CD4-positive, alpha-beta memory T cell (primary cell): ENCODE measurements at regions not wholly inside any gene's neighbourhood (a gene's known extent, or its start where the extent isn't known, plus 50 kb on each side); places are given as distances from the start of the nearest gene placed in this dataset.

ENCODE experiments used
- CTCF ChIA-PET: fragments of 350-600 bp; sonication (Branson Sonifier 250); formaldehyde crosslinking; loops from one replicate; lab custom pipeline; 2021; ENCODE audit warnings: inconsistent platforms; ENCODE audit not compliant: partially characterized antibody; lab: Charles Lee
- POLR2A ChIA-PET: fragments of 350-600 bp; sonication (Branson Sonifier 250); formaldehyde crosslinking; loops from one replicate; lab custom pipeline; 2021; ENCODE audit not compliant: partially characterized antibody; lab: Charles Lee
- DNase-seq, 5 donors: peaks; one replicate each; pipeline versions ENCODE4 v3.0.0 to v3.0.0-alpha.2; 2020 to 2022; ENCODE audit warnings: mixed read lengths in 1 of 5
- H3K27ac ChIP-seq: one replicate; pipeline ENCODE4 v1.7.0; 2013; ENCODE audit warnings: low read depth, low read length
- H3K27me3 ChIP-seq: 2 replicates; pipeline ENCODE4 v1.7.0; 2013; ENCODE audit warnings: mild to moderate bottlenecking, low read length, moderate library complexity; ENCODE audit not compliant: insufficient read depth
- H3K36me3 ChIP-seq: 2 replicates; pipeline ENCODE4 v1.7.0; 2013; ENCODE audit warnings: mild to moderate bottlenecking, low read length, moderate library complexity; ENCODE audit not compliant: insufficient read depth
- H3K4me1 ChIP-seq: 2 replicates; pipeline ENCODE4 v1.7.0; 2013; ENCODE audit warnings: mild to moderate bottlenecking, low read length, moderate library complexity; ENCODE audit not compliant: insufficient read depth
- H3K4me3 ChIP-seq, 2 donors: one replicate each; pipeline ENCODE4 v1.7.0; 2013; ENCODE audit warnings: low read length in 2 of 2, mild to moderate bottlenecking in 1 of 2
- H3K9me3 ChIP-seq, 2 donors: one replicate each; pipeline ENCODE4 v1.7.0; 2013; ENCODE audit warnings: low read length in 2 of 2, control low read depth in 1 of 2; ENCODE audit not compliant: control insufficient read depth in 1 of 2
- H3K27ac Mint-ChIP-seq, 7 donors: one replicate each; pipeline ENCODE4 v1.8.0; 2020 to 2021; ENCODE audit warnings: mixed read lengths in 7 of 7, mild to moderate bottlenecking in 6 of 7, inconsistent platforms in 3 of 7, moderate library complexity in 3 of 7
- H3K27me3 Mint-ChIP-seq, 2 donors: one replicate each; pipeline ENCODE4 v1.8.0; 2020 to 2021; ENCODE audit warnings: mixed read lengths in 2 of 2
- H3K36me3 Mint-ChIP-seq, 2 donors: one replicate each; pipeline ENCODE4 v1.8.0; 2020 to 2021; ENCODE audit warnings: mixed read lengths in 2 of 2, inconsistent platforms in 1 of 2, mild to moderate bottlenecking in 1 of 2
- H3K4me1 Mint-ChIP-seq, 4 donors: one replicate each; pipeline ENCODE4 v1.8.0; 2020 to 2021; ENCODE audit warnings: mixed read lengths in 4 of 4, mild to moderate bottlenecking in 1 of 4
- H3K4me3 Mint-ChIP-seq, 8 donors: one replicate each; pipeline ENCODE4 v1.8.0; 2020 to 2021; ENCODE audit warnings: mixed read lengths in 8 of 8, mild to moderate bottlenecking in 7 of 8, moderate library complexity in 6 of 8, inconsistent platforms in 3 of 8
- H3K9me3 Mint-ChIP-seq, 8 donors: one replicate each; pipeline ENCODE4 v1.8.0; 2020 to 2021; ENCODE audit warnings: mixed read lengths in 8 of 8, mild to moderate bottlenecking in 5 of 8, inconsistent platforms in 3 of 8, moderate library complexity in 1 of 8
- intact Hi-C: fragments of 100-400 bp; cut with micrococcal nuclease; formaldehyde crosslinking; loops from one replicate; pipeline ENCODE4 v1.15.1; 2023

DNA sequence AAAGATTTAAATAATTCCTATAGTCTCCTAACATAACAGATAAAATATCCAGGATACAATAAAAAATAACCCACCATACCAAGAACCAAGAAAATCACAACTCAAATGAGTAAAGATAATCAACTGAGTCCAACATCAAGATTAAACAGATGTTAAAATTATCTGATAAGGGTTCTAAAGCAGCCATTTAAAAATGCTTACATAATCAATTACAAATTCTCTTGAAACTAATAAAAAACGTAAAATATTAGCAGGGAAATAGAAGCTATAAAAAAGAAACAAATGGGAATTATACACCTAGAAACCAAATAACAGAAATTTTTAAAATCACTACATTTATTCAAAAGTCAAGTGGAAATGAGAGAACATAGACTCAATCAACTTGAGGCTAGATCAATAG is 297.7 kb upstream of the RAB6C start:
- H3K4me1 Mint-ChIP-seq, result no peaks in the 10 kb centered on the region
- intact Hi-C loops, result no loop called here
- CTCF ChIA-PET, result no interaction called here
- H3K36me3 ChIP-seq, result no peaks in the 10 kb centered on the region
- no peak overlapping the region for H3K4me3 Mint-ChIP-seq
- no peaks in the 10 kb centered on the region for H3K9me3 ChIP-seq
- POLR2A ChIA-PET, result no interaction called here
- no peak overlapping the region for H3K4me3 ChIP-seq
- no peaks in the 10 kb centered on the region for H3K27me3 ChIP-seq
- H3K36me3 Mint-ChIP-seq, result no peaks in the 10 kb centered on the region
- DNase-seq, result no peak
- H3K4me1 ChIP-seq, result no peaks in the 10 kb centered on the region
- peaks cover 0 to 10% (median 2%) of the 10 kb centered on the region in 8 donors for H3K9me3 Mint-ChIP-seq
- no peak overlapping the region for H3K27ac ChIP-seq
- no peak overlapping the region for H3K27ac Mint-ChIP-seq
- peaks cover 0 to 2% of the 10 kb centered on the region in 2 donors for H3K27me3 Mint-ChIP-seq

GRCh38 chr2:129689653-129690448 is 289.6 kb upstream of the RAB6C start:
- Histone ChIP-seq H3K27me3 (no peaks in the 10 kb centered on the region), H3K36me3 (no peaks in the 10 kb centered on the region), H3K9me3 (no peaks in the 10 kb centered on the region), H3K4me1 (no peaks in the 10 kb centered on the region), H3K27ac (no peak overlapping the region), H3K4me3 (no peak overlapping the region)
- CTCF ChIA-PET, result interaction anchor here (0.7 kb wide), 1 partner anchor 24 kb away, joined by 3 read pairs; no protein-coding TSS in a partner anchor
- intact Hi-C loops, result no loop called here
- no peaks in the 10 kb centered on the region for H3K4me1 Mint-ChIP-seq
- POLR2A ChIA-PET, result no interaction called here
- H3K4me3 Mint-ChIP-seq, result no peak overlapping the region
- H3K9me3 Mint-ChIP-seq, result peaks cover 0 to 23% (median 9%) of the 10 kb centered on the region in 8 donors
- peaks cover 0 to 10% of the 10 kb centered on the region in 2 donors for H3K27me3 Mint-ChIP-seq
- no peaks in the 10 kb centered on the region for H3K36me3 Mint-ChIP-seq
- H3K27ac Mint-ChIP-seq, result no peak overlapping the region
- DNase-seq, result no peak

DNA sequence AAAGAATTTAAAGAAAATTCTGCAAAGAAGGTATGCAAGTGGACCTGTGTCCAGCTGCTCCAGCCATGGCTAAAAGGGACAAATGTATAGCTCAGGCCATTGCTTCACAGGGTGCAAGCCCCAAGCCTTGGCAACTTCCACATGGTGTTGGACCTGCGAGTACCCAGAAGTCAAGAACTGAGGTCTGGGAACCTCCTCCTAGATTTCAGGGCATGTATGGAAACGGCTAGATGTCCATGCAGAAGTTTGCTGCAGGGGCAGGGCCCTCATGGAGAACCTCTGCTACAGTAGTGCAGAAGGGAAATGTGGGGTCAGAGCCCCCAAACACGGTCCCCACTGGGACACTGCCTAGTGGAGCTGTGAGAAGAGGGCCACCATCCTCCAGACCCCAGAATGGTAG is 284.0 kb upstream of the RAB6C start:
- H3K36me3 Mint-ChIP-seq, result no peaks in the 10 kb centered on the region
- intact Hi-C loops, result no loop called here
- H3K27ac Mint-ChIP-seq, result no peak overlapping the region
- Histone ChIP-seq H3K9me3 (no peaks in the 10 kb centered on the region), H3K4me3 (no peak overlapping the region), H3K27me3 (no peaks in the 10 kb centered on the region), H3K36me3 (no peaks in the 10 kb centered on the region), H3K4me1 (no peaks in the 10 kb centered on the region), H3K27ac (no peak overlapping the region)
- H3K9me3 Mint-ChIP-seq, result peaks cover 2 to 14% (median 6%) of the 10 kb centered on the region in 8 donors
- H3K27me3 Mint-ChIP-seq, result peaks cover 0 to 1% of the 10 kb centered on the region in 2 donors
- ChIA-PET POLR2A (no interaction called here), CTCF (no interaction called here)
- H3K4me3 Mint-ChIP-seq, result no peak overlapping the region
- no peaks in the 10 kb centered on the region for H3K4me1 Mint-ChIP-seq
- no peak for DNase-seq

DNA sequence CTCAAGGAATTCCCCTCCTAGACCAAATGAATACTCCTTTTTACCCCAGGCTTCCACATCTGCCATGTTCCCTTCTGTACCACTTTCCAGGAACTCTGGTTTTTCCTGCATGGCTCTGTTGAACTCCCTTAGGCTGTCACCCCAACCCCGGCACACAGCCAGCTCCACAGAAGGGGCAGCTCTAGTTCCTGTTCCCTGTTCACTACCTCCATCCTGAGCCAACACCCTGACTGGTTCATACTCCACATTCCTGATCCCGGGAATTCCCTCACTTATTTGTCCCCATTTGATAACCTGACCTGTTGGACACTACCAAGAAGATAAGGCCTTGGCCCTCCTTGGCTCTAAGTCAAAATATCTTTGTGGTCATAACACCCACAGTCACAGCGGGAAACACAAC is 280.9 kb upstream of the RAB6C start:
- POLR2A ChIA-PET, result no interaction called here
- Mint-ChIP-seq H3K4me3 (no peak overlapping the region), H3K27me3 (peaks cover 0 to 4% of the 10 kb centered on the region in 2 donors), H3K27ac (no peak overlapping the region), H3K9me3 (peaks cover 0 to 7% (median 0%) of the 10 kb centered on the region in 8 donors), H3K4me1 (no peaks in the 10 kb centered on the region), H3K36me3 (no peaks in the 10 kb centered on the region)
- DNase-seq, result no peak
- H3K4me1 ChIP-seq, result no peaks in the 10 kb centered on the region
- no peak overlapping the region for H3K4me3 ChIP-seq
- no peaks in the 10 kb centered on the region for H3K9me3 ChIP-seq
- H3K27me3 ChIP-seq, result no peaks in the 10 kb centered on the region
- intact Hi-C loops, result no loop called here
- CTCF ChIA-PET, result no interaction called here
- H3K36me3 ChIP-seq, result no peaks in the 10 kb centered on the region
- H3K27ac ChIP-seq, result no peak overlapping the region

DNA sequence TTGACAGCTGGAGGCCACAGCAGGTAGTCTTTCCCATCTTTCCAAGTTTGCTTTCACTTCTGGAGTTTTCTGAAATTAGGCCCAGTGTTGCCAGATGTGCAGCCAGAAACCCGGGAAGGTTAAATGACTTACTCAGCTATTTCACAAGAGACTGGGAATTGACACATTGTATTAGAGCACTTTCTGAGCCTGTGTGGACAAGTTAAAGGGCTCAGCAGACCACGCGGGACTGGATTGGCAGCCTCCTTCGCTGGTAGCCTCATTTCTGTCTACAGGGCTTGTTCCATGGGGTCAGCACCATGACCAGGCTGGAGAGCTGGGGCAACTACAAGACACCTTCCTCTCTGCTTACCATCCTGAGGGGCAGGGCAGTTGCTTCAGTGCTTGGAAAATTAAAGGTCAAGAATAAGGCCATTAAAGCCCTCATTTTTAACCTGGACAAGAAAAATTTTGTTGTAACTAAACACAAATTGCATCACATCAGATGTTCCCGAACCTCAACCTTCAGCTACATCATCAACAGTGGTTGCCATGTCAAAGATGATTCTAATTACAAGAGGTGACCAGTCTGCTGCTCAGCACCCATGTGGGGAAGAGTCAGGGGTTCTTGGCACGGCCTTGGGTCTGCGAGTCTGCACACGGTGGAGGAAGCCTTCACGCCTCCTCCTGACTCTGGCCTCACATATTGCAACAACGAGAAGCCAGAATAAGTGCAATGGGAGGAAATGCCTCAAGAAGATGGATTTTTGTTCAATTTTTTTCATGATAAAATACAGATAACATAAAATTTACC is 279.5 kb upstream of the RAB6C start:
- Histone ChIP-seq H3K36me3 (no peaks in the 10 kb centered on the region), H3K27me3 (no peaks in the 10 kb centered on the region), H3K27ac (no peak overlapping the region), H3K4me3 (no peak overlapping the region), H3K9me3 (no peaks in the 10 kb centered on the region), H3K4me1 (no peaks in the 10 kb centered on the region)
- Mint-ChIP-seq H3K27ac (no peak overlapping the region), H3K27me3 (peaks cover 0 to 3% of the 10 kb centered on the region in 2 donors), H3K9me3 (peaks cover 0 to 7% (median 0%) of the 10 kb centered on the region in 8 donors), H3K4me1 (no peaks in the 10 kb centered on the region), H3K36me3 (no peaks in the 10 kb centered on the region), H3K4me3 (no peak overlapping the region)
- no peak for DNase-seq
- CTCF ChIA-PET, result no interaction called here
- intact Hi-C loops, result no loop called here
- POLR2A ChIA-PET, result no interaction called here

- Mint-ChIP-seq H3K4me3 (no peak overlapping the region), H3K27me3 (peaks cover 0 to 3% of the 10 kb centered on the region in 2 donors), H3K4me1 (no peaks in the 10 kb centered on the region), H3K36me3 (no peaks in the 10 kb centered on the region), H3K9me3 (peaks cover 0 to 7% (median 0%) of the 10 kb centered on the region in 8 donors), H3K27ac (no peak overlapping the region)
- Histone ChIP-seq H3K9me3 (no peaks in the 10 kb centered on the region), H3K4me3 (no peak overlapping the region), H3K4me1 (no peaks in the 10 kb centered on the region), H3K36me3 (no peaks in the 10 kb centered on the region), H3K27me3 (no peaks in the 10 kb centered on the region), H3K27ac (no peak overlapping the region)
- ChIA-PET POLR2A (no interaction called here), CTCF (no interaction called here)
- no peak for DNase-seq
- intact Hi-C loops, result no loop called here
These were observed 276.9 kb upstream of the RAB6C start for GRCh38 chr2:129702416-129703176.

DNA sequence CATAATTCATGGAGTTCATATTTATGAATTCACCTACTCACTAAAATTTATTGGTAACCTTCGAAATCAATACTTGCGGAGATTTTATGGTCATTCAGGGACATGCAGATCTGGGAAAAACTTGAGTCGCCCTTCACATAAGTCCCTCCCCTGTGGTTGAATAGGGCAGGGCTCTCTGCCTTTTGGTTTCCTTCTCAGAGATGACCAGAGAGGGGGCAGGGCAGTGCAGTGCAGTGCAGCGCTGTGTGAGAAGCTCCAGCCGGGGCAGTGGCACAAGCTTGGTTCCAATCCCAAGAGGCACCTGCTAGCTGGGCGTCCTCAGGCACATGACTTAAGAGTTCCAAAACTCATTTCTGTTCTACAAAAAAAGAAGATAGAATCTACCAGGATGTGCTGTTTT is 274.4 kb upstream of the RAB6C start:
- no peak for DNase-seq
- intact Hi-C loops, result no loop called here
- no peaks in the 10 kb centered on the region for H3K27me3 ChIP-seq
- H3K4me3 ChIP-seq, result no peak overlapping the region
- no peak overlapping the region for H3K27ac ChIP-seq
- no peaks in the 10 kb centered on the region for H3K36me3 ChIP-seq
- ChIA-PET POLR2A (no interaction called here), CTCF (no interaction called here)
- H3K4me1 Mint-ChIP-seq, result no peaks in the 10 kb centered on the region
- H3K36me3 Mint-ChIP-seq, result no peaks in the 10 kb centered on the region
- H3K27ac Mint-ChIP-seq, result no peak overlapping the region
- no peaks in the 10 kb centered on the region for H3K4me1 ChIP-seq
- H3K9me3 ChIP-seq, result no peaks in the 10 kb centered on the region
- peaks cover 0 to 3% of the 10 kb centered on the region in 2 donors for H3K27me3 Mint-ChIP-seq
- peaks cover 0 to 4% (median 0%) of the 10 kb centered on the region in 8 donors for H3K9me3 Mint-ChIP-seq
- H3K4me3 Mint-ChIP-seq, result no peak overlapping the region
